Mesothelial cell of epicardium (in vitro differentiated cells): ENCODE measurements at regions not wholly inside any gene's neighbourhood (a gene's known extent, or its start where the extent isn't known, plus 50 kb on each side); places are given as distances from the start of the nearest gene placed in this dataset.

Experiments used
- DNase-seq, 2 experiments: peaks; one replicate each; pipeline ENCODE4 v3.0.0; 2021; ENCODE audit warnings: low spot score in 2 of 2; ENCODE audit not compliant: unreplicated experiment in 2 of 2
- H3K27ac Mint-ChIP-seq: 2 replicates; pipeline ENCODE4 v1.8.0; 2021; ENCODE audit warnings: mixed read lengths
- H3K27me3 Mint-ChIP-seq: 2 replicates; pipeline ENCODE4 v1.8.0; 2021; ENCODE audit warnings: low read depth, mixed read lengths
- H3K36me3 Mint-ChIP-seq: 2 replicates; pipeline ENCODE4 v1.8.0; 2021; ENCODE audit warnings: mixed read lengths
- H3K4me1 Mint-ChIP-seq: 2 replicates; pipeline ENCODE4 v1.8.0; 2021; ENCODE audit warnings: mixed read lengths
- H3K4me3 Mint-ChIP-seq: 2 replicates; pipeline ENCODE4 v1.8.0; 2021; ENCODE audit warnings: mild to moderate bottlenecking, moderate library complexity, mixed read lengths
- H3K9me3 Mint-ChIP-seq: 2 replicates; pipeline ENCODE4 v1.8.0; 2021; ENCODE audit warnings: mixed read lengths
- CTCF ChIP-seq: fragments of 200-600 bp; sonication (generic); IDR thresholded peaks from one replicate; pipeline ENCODE4 v1.5.0; 2021; ENCODE audit warnings: antibody characterized with exemption; ENCODE audit not compliant: unreplicated experiment

- peak in 1 of 2 experiments; percentile 24 for DNase-seq
- no peaks in the 10 kb centered on the region for H3K36me3 Mint-ChIP-seq
- TF ChIP-seq CTCF, result no peak
- H3K9me3 Mint-ChIP-seq, result no peaks in the 10 kb centered on the region
- no peaks in the 10 kb centered on the region for H3K27me3 Mint-ChIP-seq
- no peak overlapping the region for H3K27ac Mint-ChIP-seq
- peaks cover 22% of the 10 kb centered on the region for H3K4me1 Mint-ChIP-seq
- no peak overlapping the region for H3K4me3 Mint-ChIP-seq
Observed at GRCh38 chr2:128642316-128642715, 323.6 kb upstream of the HS6ST1 start.

- no peaks in the 10 kb centered on the region for H3K36me3 Mint-ChIP-seq
- no peak overlapping the region for H3K4me3 Mint-ChIP-seq
- no peaks in the 10 kb centered on the region for H3K27me3 Mint-ChIP-seq
- no peak overlapping the region for H3K27ac Mint-ChIP-seq
- no peak for TF ChIP-seq CTCF
- no peaks in the 10 kb centered on the region for H3K9me3 Mint-ChIP-seq
- H3K4me1 Mint-ChIP-seq, result peaks cover 22% of the 10 kb centered on the region
- peak in 1 of 2 experiments; percentile 10 for DNase-seq
Observed at GRCh38 chr2:128642821-128643220, 324.2 kb upstream of the HS6ST1 start.

GRCh38 chr2:128643221-128644065, 324.8 kb upstream of the HS6ST1 start:
- Mint-ChIP-seq H3K27me3 (no peaks in the 10 kb centered on the region), H3K4me1 (peaks cover 16% of the 10 kb centered on the region), H3K27ac (no peak overlapping the region), H3K36me3 (no peaks in the 10 kb centered on the region), H3K9me3 (no peaks in the 10 kb centered on the region), H3K4me3 (no peak overlapping the region)
- peak in 1 of 2 experiments; percentile 20 for DNase-seq
- no peak for TF ChIP-seq CTCF

- no peaks in the 10 kb centered on the region for H3K27me3 Mint-ChIP-seq
- H3K4me3 Mint-ChIP-seq, result no peak overlapping the region
- DNase-seq, result peak in 1 of 2 experiments; percentile 33
- no peak for TF ChIP-seq CTCF
- H3K27ac Mint-ChIP-seq, result no peak overlapping the region
- peaks cover 10% of the 10 kb centered on the region for H3K4me1 Mint-ChIP-seq
- no peaks in the 10 kb centered on the region for H3K9me3 Mint-ChIP-seq
- H3K36me3 Mint-ChIP-seq, result no peaks in the 10 kb centered on the region
Observed at GRCh38 chr2:128644156-128644555, 325.5 kb upstream of the HS6ST1 start.

- Mint-ChIP-seq H3K27ac (no peak overlapping the region), H3K9me3 (no peaks in the 10 kb centered on the region), H3K36me3 (no peaks in the 10 kb centered on the region), H3K27me3 (no peaks in the 10 kb centered on the region), H3K4me3 (no peak overlapping the region), H3K4me1 (peaks cover 7% of the 10 kb centered on the region)
- peak in 1 of 2 experiments; percentile 19 for DNase-seq
- no peak for TF ChIP-seq CTCF
Observed at GRCh38 chr2:128644718-128645256, 326.1 kb upstream of the HS6ST1 start.
